ENCODE measurements at regions not wholly inside any gene's neighbourhood (a gene's known extent, or its start where the extent isn't known, plus 50 kb on each side); places are given as distances from the start of the nearest gene placed in this dataset.

DNA sequence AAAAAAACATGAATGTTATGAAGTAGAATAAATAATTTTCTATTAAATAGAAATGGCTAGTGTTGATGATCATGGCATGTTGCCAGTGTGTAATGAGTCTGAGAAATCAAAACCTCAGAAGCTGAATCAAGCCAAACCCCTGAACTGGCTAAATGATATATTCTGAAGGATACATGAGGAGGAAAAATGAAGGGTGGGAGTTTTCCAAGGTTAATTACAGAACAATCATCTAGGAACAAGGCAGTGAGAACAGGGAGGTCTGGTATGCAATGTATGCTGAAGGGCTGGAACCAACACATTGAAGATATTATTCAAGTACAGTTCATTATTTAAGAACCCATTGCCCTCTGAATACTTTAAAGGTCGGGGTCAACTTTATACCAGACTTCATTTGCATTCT, 309.1 kb upstream of the NRIP1 start:
- DNase-seq (ENCODE audit: low spot score): no peak
- no peak for TF ChIP-seq POLR2AphosphoS5 (IDR thresholded peaks at IDR 0.05)
- TF ChIP-seq POLR2A (IDR thresholded peaks at IDR 0.05): no peak
- TF ChIP-seq, protein P1, sequence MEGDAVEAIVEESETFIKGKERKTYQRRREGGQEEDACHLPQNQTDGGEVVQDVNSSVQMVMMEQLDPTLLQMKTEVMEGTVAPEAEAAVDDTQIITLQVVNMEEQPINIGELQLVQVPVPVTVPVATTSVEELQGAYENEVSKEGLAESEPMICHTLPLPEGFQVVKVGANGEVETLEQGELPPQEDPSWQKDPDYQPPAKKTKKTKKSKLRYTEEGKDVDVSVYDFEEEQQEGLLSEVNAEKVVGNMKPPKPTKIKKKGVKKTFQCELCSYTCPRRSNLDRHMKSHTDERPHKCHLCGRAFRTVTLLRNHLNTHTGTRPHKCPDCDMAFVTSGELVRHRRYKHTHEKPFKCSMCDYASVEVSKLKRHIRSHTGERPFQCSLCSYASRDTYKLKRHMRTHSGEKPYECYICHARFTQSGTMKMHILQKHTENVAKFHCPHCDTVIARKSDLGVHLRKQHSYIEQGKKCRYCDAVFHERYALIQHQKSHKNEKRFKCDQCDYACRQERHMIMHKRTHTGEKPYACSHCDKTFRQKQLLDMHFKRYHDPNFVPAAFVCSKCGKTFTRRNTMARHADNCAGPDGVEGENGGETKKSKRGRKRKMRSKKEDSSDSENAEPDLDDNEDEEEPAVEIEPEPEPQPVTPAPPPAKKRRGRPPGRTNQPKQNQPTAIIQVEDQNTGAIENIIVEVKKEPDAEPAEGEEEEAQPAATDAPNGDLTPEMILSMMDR (IDR thresholded peaks at IDR 0.05): no peak
- H3K27me3 ChIP-seq (replicated peaks; ENCODE audit: insufficient read depth): no peaks in the 10 kb centered on the region
- intact Hi-C loops (cut with DNase I): no loop called here
- no peaks in the 10 kb centered on the region for H3K36me3 ChIP-seq
- no peaks in the 10 kb centered on the region for H3K9me3 ChIP-seq
- H3K4me1 ChIP-seq (replicated peaks): no peaks in the 10 kb centered on the region
- H3K27ac ChIP-seq: no peak overlapping the region
- no peak overlapping the region for H3K4me3 ChIP-seq
- WGBS: 85% methylated on average over 1 of the region's 1 CpG

- Histone ChIP-seq H3K36me3 (no peaks in the 10 kb centered on the region), H3K9me3 (no peaks in the 10 kb centered on the region), H3K27me3 (replicated peaks; ENCODE audit: insufficient read depth) (no peaks in the 10 kb centered on the region), H3K4me1 (replicated peaks) (no peaks in the 10 kb centered on the region), H3K4me3 (no peak overlapping the region), H3K27ac (no peak overlapping the region)
- no peak for TF ChIP-seq POLR2A (IDR thresholded peaks at IDR 0.05)
- TF ChIP-seq POLR2AphosphoS5 (IDR thresholded peaks at IDR 0.05): no peak
- TF ChIP-seq, protein P1 (IDR thresholded peaks at IDR 0.05): no peak
- intact Hi-C loops (cut with DNase I): no loop called here
- WGBS: 55% methylated on average over 3 of the region's 3 CpGs
- DNase-seq (ENCODE audit: low spot score): no peak
Measured at GRCh38 chr21:15379776-15380175, 315.0 kb upstream of the NRIP1 start.

DNA sequence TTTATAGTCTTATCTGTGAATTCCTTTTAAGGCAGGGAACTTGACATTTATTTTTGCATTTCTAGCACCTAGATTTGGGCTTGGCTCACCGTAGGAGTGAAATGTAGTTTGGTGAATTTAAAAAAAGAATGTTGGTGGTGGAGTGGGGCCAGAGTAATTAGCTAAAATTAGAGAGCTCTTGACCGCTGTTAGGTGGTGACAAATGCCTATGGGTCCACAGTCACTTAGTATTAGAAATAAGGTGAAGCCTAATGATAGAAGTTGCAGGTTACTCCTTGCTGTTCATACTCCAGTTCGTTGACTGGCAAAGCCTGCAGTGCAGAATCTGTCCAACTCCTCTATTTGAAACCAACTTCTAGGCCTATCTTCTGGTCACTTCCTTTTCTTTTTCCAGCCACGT, 318.8 kb upstream of the NRIP1 start:
- H3K9me3 ChIP-seq: no peaks in the 10 kb centered on the region
- H3K4me1 ChIP-seq (replicated peaks): no peaks in the 10 kb centered on the region
- DNase-seq (ENCODE audit: low spot score): no peak
- H3K27ac ChIP-seq: no peak overlapping the region
- H3K4me3 ChIP-seq: no peak overlapping the region
- H3K27me3 ChIP-seq (replicated peaks; ENCODE audit: insufficient read depth): no peaks in the 10 kb centered on the region
- WGBS: 82% methylated on average over 4 of the region's 4 CpGs
- intact Hi-C loops (cut with DNase I): no loop called here
- H3K36me3 ChIP-seq: no peaks in the 10 kb centered on the region
- TF ChIP-seq, protein P1 (IDR thresholded peaks at IDR 0.05): no peak
- no peak for TF ChIP-seq POLR2A (IDR thresholded peaks at IDR 0.05)
- no peak for TF ChIP-seq POLR2AphosphoS5 (IDR thresholded peaks at IDR 0.05)

- WGBS: 29% methylated on average over 2 of the region's 2 CpGs
- DNase-seq (ENCODE audit: low spot score): no peak
- no peaks in the 10 kb centered on the region for H3K4me1 ChIP-seq (replicated peaks)
- H3K27ac ChIP-seq: no peak overlapping the region
- H3K9me3 ChIP-seq: no peaks in the 10 kb centered on the region
- no peaks in the 10 kb centered on the region for H3K27me3 ChIP-seq (replicated peaks; ENCODE audit: insufficient read depth)
- H3K36me3 ChIP-seq: no peaks in the 10 kb centered on the region
- intact Hi-C loops (cut with DNase I): no loop called here
- TF ChIP-seq, protein P1 (IDR thresholded peaks at IDR 0.05): no peak
- no peak for TF ChIP-seq POLR2A (IDR thresholded peaks at IDR 0.05)
- TF ChIP-seq POLR2AphosphoS5 (IDR thresholded peaks at IDR 0.05): no peak
- H3K4me3 ChIP-seq: no peak overlapping the region
Measured at GRCh38 chr21:15390049-15390448, 325.2 kb upstream of the NRIP1 start.

GRCh38 chr21:15397258-15397657, 332.5 kb upstream of the NRIP1 start:
- H3K27ac ChIP-seq: no peak overlapping the region
- WGBS: 33% methylated on average over 2 of the region's 2 CpGs
- H3K36me3 ChIP-seq: no peaks in the 10 kb centered on the region
- H3K9me3 ChIP-seq: no peaks in the 10 kb centered on the region
- TF ChIP-seq, protein P1 (IDR thresholded peaks at IDR 0.05): no peak
- TF ChIP-seq POLR2AphosphoS5 (IDR thresholded peaks at IDR 0.05): no peak
- TF ChIP-seq POLR2A (IDR thresholded peaks at IDR 0.05): no peak
- H3K4me1 ChIP-seq (replicated peaks): no peaks in the 10 kb centered on the region
- intact Hi-C loops (cut with DNase I): no loop called here
- no peaks in the 10 kb centered on the region for H3K27me3 ChIP-seq (replicated peaks; ENCODE audit: insufficient read depth)
- DNase-seq (ENCODE audit: low spot score): no peak
- no peak overlapping the region for H3K4me3 ChIP-seq

All from prostate gland (tissue), 2 donors.